ENCODE measurements at regions not wholly inside any gene's neighbourhood (a gene's known extent, or its start where the extent isn't known, plus 50 kb on each side); places are given as distances from the start of the nearest gene placed in this dataset.

- Histone ChIP-seq H3K4me2 (ENCODE audit: low read depth, low read length) (no peak overlapping the region), H3F3A (ENCODE audit: insufficient read depth, low read length) (no peaks in the 10 kb centered on the region), H3K36me3 (replicated peaks; ENCODE audit: insufficient read depth, low read length) (no peaks in the 10 kb centered on the region), H2AFZ (ENCODE audit: low read length) (no peak overlapping the region), H3K79me2 (ENCODE audit: low read length) (no peaks in the 10 kb centered on the region), H3K9ac (ENCODE audit: low read length) (no peak overlapping the region), H3K27me3 (replicated peaks; ENCODE audit: insufficient read depth, low read length) (no peaks in the 10 kb centered on the region), H3K27ac (ENCODE audit: low read length) (no peak overlapping the region), H4K20me1 (ENCODE audit: insufficient read depth, low read length) (no peaks in the 10 kb centered on the region), H3K4me1 (ENCODE audit: low read length) (no peaks in the 10 kb centered on the region), H3K9me2 (replicated peaks; ENCODE audit: insufficient read depth, low read length) (no peaks in the 10 kb centered on the region), H3K9me3 (replicated peaks; ENCODE audit: insufficient read depth, low read length) (no peaks in the 10 kb centered on the region), H3K4me3 (ENCODE audit: low read length) (no peak overlapping the region)
- no peak for TF ChIP-seq EZH2phosphoT487 (IDR thresholded peaks at IDR 0.05; ENCODE audit: low read length)
- TF ChIP-seq CTCF (IDR thresholded peaks at IDR 0.05; ENCODE audit: low read length) = no peak
- no peak for TF ChIP-seq EZH2 (optimal IDR thresholded peaks at IDR 0.05; ENCODE audit: low read depth, low read length)
- no peak for DNase-seq
Observed at GRCh38 chr17:5915337-5915736, 154.8 kb upstream of the WSCD1 start.

GRCh38 chr17:5919089-5919488, 151.1 kb upstream of the WSCD1 start:
- no peak overlapping the region for H3K27ac ChIP-seq (ENCODE audit: low read length)
- no peaks in the 10 kb centered on the region for H3F3A ChIP-seq (ENCODE audit: insufficient read depth, low read length)
- no peak overlapping the region for H3K4me3 ChIP-seq (ENCODE audit: low read length)
- no peaks in the 10 kb centered on the region for H3K9me3 ChIP-seq (replicated peaks; ENCODE audit: insufficient read depth, low read length)
- H3K4me2 ChIP-seq (ENCODE audit: low read depth, low read length) = no peak overlapping the region
- no peaks in the 10 kb centered on the region for H3K4me1 ChIP-seq (ENCODE audit: low read length)
- no peaks in the 10 kb centered on the region for H3K36me3 ChIP-seq (replicated peaks; ENCODE audit: insufficient read depth, low read length)
- no peaks in the 10 kb centered on the region for H4K20me1 ChIP-seq (ENCODE audit: insufficient read depth, low read length)
- no peak for DNase-seq
- no peak overlapping the region for H2AFZ ChIP-seq (ENCODE audit: low read length)
- no peak overlapping the region for H3K9ac ChIP-seq (ENCODE audit: low read length)
- H3K27me3 ChIP-seq (replicated peaks; ENCODE audit: insufficient read depth, low read length) = no peaks in the 10 kb centered on the region
- no peaks in the 10 kb centered on the region for H3K79me2 ChIP-seq (ENCODE audit: low read length)
- TF ChIP-seq EZH2phosphoT487 (IDR thresholded peaks at IDR 0.05; ENCODE audit: low read length) (no peak), EZH2 (optimal IDR thresholded peaks at IDR 0.05; ENCODE audit: low read depth, low read length) (no peak), CTCF (IDR thresholded peaks at IDR 0.05; ENCODE audit: low read length) (no peak)
- no peaks in the 10 kb centered on the region for H3K9me2 ChIP-seq (replicated peaks; ENCODE audit: insufficient read depth, low read length)

GRCh38 chr17:5921512-5922282, 148.5 kb upstream of the WSCD1 start:
- no peaks in the 10 kb centered on the region for H3K79me2 ChIP-seq (ENCODE audit: low read length)
- no peak overlapping the region for H3K9ac ChIP-seq (ENCODE audit: low read length)
- TF ChIP-seq CTCF (IDR thresholded peaks at IDR 0.05; ENCODE audit: low read length) (no peak), EZH2phosphoT487 (IDR thresholded peaks at IDR 0.05; ENCODE audit: low read length) (no peak), EZH2 (optimal IDR thresholded peaks at IDR 0.05; ENCODE audit: low read depth, low read length) (no peak)
- no peaks in the 10 kb centered on the region for H3K9me2 ChIP-seq (replicated peaks; ENCODE audit: insufficient read depth, low read length)
- no peak overlapping the region for H2AFZ ChIP-seq (ENCODE audit: low read length)
- no peak for DNase-seq
- no peaks in the 10 kb centered on the region for H3F3A ChIP-seq (ENCODE audit: insufficient read depth, low read length)
- no peaks in the 10 kb centered on the region for H3K36me3 ChIP-seq (replicated peaks; ENCODE audit: insufficient read depth, low read length)
- H3K4me2 ChIP-seq (ENCODE audit: low read depth, low read length) = no peak overlapping the region
- no peak overlapping the region for H3K4me3 ChIP-seq (ENCODE audit: low read length)
- H4K20me1 ChIP-seq (ENCODE audit: insufficient read depth, low read length) = no peaks in the 10 kb centered on the region
- H3K27me3 ChIP-seq (replicated peaks; ENCODE audit: insufficient read depth, low read length) = no peaks in the 10 kb centered on the region
- no peak overlapping the region for H3K27ac ChIP-seq (ENCODE audit: low read length)
- H3K9me3 ChIP-seq (replicated peaks; ENCODE audit: insufficient read depth, low read length) = no peaks in the 10 kb centered on the region
- H3K4me1 ChIP-seq (ENCODE audit: low read length) = no peaks in the 10 kb centered on the region
